ENCODE measurements at regions not wholly inside any gene's neighbourhood (a gene's known extent, or its start where the extent isn't known, plus 50 kb on each side); places are given as distances from the start of the nearest gene placed in this dataset.

GRCh38 chr2:34828481-34828880, 1229.4 kb upstream of the FAM98A start:
- H3K27me3 ChIP-seq (ENCODE audit: control insufficient read depth in 4 of 4, insufficient read depth in 4 of 4, low read length in 3 of 4) = no peaks in the 10 kb centered on the region
- no peaks in the 10 kb centered on the region for H3K9me3 ChIP-seq (ENCODE audit: control insufficient read depth in 4 of 4, low read length in 3 of 4)
- H3K36me3 ChIP-seq (ENCODE audit: control insufficient read depth in 4 of 4, insufficient read depth in 3 of 4, low read depth in 1 of 4, low read length in 3 of 4) = no peaks in the 10 kb centered on the region
- TF ChIP-seq HNF4G (IDR thresholded peaks at IDR 0.05) = no peak
- no peak for TF ChIP-seq FOXA2 (IDR thresholded peaks at IDR 0.05)
- no peak for TF ChIP-seq FOXA1 (IDR thresholded peaks at IDR 0.05)
- TF ChIP-seq RAD21 (IDR thresholded peaks at IDR 0.05) = no peak
- no peak for TF ChIP-seq ATF3 (IDR thresholded peaks at IDR 0.05)
- TF ChIP-seq TAF1 (conservative IDR thresholded peaks at IDR 0.05) = no peak
- no peak for TF ChIP-seq NR2F2 (IDR thresholded peaks at IDR 0.05)
- TF ChIP-seq EGR1 (IDR thresholded peaks at IDR 0.05; ENCODE audit: low read depth in 2 of 2) = no peak
- TF ChIP-seq, protein P1, sequence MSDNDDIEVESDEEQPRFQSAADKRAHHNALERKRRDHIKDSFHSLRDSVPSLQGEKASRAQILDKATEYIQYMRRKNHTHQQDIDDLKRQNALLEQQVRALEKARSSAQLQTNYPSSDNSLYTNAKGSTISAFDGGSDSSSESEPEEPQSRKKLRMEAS (IDR thresholded peaks at IDR 0.05) = no peak
- TF ChIP-seq RXRA (IDR thresholded peaks at IDR 0.05) = no peak
- TF ChIP-seq CTCF (IDR thresholded peaks at IDR 0.05; ENCODE audit: low read depth, low read length, missing input control) = no peak
- TF ChIP-seq HNF4A (conservative IDR thresholded peaks at IDR 0.05) = no peak
- H3K9ac ChIP-seq (ENCODE audit: low read depth in 1 of 2, low read length in 2 of 2) = no peak overlapping the region
- H3K4me1 ChIP-seq (ENCODE audit: control insufficient read depth in 4 of 4, insufficient read depth in 4 of 4, low read length in 3 of 4) = no peaks in the 10 kb centered on the region
- no peak overlapping the region for H3K27ac ChIP-seq (ENCODE audit: low read depth in 1 of 2, low read length in 2 of 2)
- H3K4me3 ChIP-seq (ENCODE audit: low read depth in 1 of 3, low read length in 3 of 3) = no peak overlapping the region
- DNase-seq (ENCODE audit: low spot score) = no peak

DNA sequence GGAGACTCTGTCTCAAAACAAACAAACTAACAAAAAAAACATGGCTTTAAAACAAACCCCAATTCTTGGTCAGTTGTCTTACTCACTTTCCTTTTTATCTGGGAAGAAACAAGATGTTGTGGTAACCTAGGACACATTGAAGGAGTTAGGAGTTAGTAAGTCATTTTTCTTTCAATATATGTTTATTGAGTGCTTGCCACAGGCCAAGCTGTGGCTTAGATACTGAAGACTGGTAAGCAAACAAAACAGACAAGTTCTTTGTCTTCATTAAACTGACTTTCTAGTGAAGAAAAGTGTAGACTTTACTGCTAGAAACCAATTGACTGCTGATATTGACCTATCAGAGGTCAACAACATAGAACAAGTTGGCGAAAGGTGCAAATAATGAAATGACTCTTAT, 1228.3 kb upstream of the FAM98A start:
- no peaks in the 10 kb centered on the region for H3K36me3 ChIP-seq (ENCODE audit: control insufficient read depth in 4 of 4, insufficient read depth in 3 of 4, low read depth in 1 of 4, low read length in 3 of 4)
- H3K4me1 ChIP-seq (ENCODE audit: control insufficient read depth in 4 of 4, insufficient read depth in 4 of 4, low read length in 3 of 4) = no peaks in the 10 kb centered on the region
- TF ChIP-seq CTCF (IDR thresholded peaks at IDR 0.05; ENCODE audit: low read depth, low read length, missing input control) = no peak
- no peak for TF ChIP-seq HNF4A (conservative IDR thresholded peaks at IDR 0.05)
- no peak for TF ChIP-seq FOXA1 (IDR thresholded peaks at IDR 0.05)
- TF ChIP-seq FOXA2 (IDR thresholded peaks at IDR 0.05) = no peak
- no peak for TF ChIP-seq YY1 (IDR thresholded peaks at IDR 0.05)
- no peak for TF ChIP-seq JUND (IDR thresholded peaks at IDR 0.05)
- TF ChIP-seq EGR1 (IDR thresholded peaks at IDR 0.05; ENCODE audit: low read depth in 2 of 2) = no peak
- no peak for TF ChIP-seq HNF4G (IDR thresholded peaks at IDR 0.05)
- TF ChIP-seq, protein P1 (IDR thresholded peaks at IDR 0.05) = no peak
- TF ChIP-seq, protein P2, sequence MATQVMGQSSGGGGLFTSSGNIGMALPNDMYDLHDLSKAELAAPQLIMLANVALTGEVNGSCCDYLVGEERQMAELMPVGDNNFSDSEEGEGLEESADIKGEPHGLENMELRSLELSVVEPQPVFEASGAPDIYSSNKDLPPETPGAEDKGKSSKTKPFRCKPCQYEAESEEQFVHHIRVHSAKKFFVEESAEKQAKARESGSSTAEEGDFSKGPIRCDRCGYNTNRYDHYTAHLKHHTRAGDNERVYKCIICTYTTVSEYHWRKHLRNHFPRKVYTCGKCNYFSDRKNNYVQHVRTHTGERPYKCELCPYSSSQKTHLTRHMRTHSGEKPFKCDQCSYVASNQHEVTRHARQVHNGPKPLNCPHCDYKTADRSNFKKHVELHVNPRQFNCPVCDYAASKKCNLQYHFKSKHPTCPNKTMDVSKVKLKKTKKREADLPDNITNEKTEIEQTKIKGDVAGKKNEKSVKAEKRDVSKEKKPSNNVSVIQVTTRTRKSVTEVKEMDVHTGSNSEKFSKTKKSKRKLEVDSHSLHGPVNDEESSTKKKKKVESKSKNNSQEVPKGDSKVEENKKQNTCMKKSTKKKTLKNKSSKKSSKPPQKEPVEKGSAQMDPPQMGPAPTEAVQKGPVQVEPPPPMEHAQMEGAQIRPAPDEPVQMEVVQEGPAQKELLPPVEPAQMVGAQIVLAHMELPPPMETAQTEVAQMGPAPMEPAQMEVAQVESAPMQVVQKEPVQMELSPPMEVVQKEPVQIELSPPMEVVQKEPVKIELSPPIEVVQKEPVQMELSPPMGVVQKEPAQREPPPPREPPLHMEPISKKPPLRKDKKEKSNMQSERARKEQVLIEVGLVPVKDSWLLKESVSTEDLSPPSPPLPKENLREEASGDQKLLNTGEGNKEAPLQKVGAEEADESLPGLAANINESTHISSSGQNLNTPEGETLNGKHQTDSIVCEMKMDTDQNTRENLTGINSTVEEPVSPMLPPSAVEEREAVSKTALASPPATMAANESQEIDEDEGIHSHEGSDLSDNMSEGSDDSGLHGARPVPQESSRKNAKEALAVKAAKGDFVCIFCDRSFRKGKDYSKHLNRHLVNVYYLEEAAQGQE (IDR thresholded peaks at IDR 0.05) = no peak
- TF ChIP-seq TAF1 (conservative IDR thresholded peaks at IDR 0.05) = no peak
- TF ChIP-seq RXRA (IDR thresholded peaks at IDR 0.05) = no peak
- TF ChIP-seq RAD21 (IDR thresholded peaks at IDR 0.05) = no peak
- TF ChIP-seq SP1 (IDR thresholded peaks at IDR 0.05) = no peak
- no peak for TF ChIP-seq NR2F2 (IDR thresholded peaks at IDR 0.05)
- TF ChIP-seq GABPA (IDR thresholded peaks at IDR 0.05 in 1 of 2, conservative IDR thresholded peaks at IDR 0.05 in 1 of 2) = no peak
- TF ChIP-seq ATF3 (IDR thresholded peaks at IDR 0.05) = no peak
- TF ChIP-seq, protein P3, sequence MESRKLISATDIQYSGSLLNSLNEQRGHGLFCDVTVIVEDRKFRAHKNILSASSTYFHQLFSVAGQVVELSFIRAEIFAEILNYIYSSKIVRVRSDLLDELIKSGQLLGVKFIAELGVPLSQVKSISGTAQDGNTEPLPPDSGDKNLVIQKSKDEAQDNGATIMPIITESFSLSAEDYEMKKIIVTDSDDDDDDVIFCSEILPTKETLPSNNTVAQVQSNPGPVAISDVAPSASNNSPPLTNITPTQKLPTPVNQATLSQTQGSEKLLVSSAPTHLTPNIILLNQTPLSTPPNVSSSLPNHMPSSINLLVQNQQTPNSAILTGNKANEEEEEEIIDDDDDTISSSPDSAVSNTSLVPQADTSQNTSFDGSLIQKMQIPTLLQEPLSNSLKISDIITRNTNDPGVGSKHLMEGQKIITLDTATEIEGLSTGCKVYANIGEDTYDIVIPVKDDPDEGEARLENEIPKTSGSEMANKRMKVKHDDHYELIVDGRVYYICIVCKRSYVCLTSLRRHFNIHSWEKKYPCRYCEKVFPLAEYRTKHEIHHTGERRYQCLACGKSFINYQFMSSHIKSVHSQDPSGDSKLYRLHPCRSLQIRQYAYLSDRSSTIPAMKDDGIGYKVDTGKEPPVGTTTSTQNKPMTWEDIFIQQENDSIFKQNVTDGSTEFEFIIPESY (IDR thresholded peaks at IDR 0.05) = no peak
- no peaks in the 10 kb centered on the region for H3K27me3 ChIP-seq (ENCODE audit: control insufficient read depth in 4 of 4, insufficient read depth in 4 of 4, low read length in 3 of 4)
- no peak overlapping the region for H3K4me3 ChIP-seq (ENCODE audit: low read depth in 1 of 3, low read length in 3 of 3)
- no peak for DNase-seq (ENCODE audit: low spot score)
- 69% methylated on average over 1 of the region's 1 CpG for WGBS
- no peak overlapping the region for H3K9ac ChIP-seq (ENCODE audit: low read depth in 1 of 2, low read length in 2 of 2)
- no peak overlapping the region for H3K27ac ChIP-seq (ENCODE audit: low read depth in 1 of 2, low read length in 2 of 2)
- no peaks in the 10 kb centered on the region for H3K9me3 ChIP-seq (ENCODE audit: control insufficient read depth in 4 of 4, low read length in 3 of 4)
